ENCODE measurements at regions not wholly inside any gene's neighbourhood (a gene's known extent, or its start where the extent isn't known, plus 50 kb on each side); places are given as distances from the start of the nearest gene placed in this dataset.

DNA sequence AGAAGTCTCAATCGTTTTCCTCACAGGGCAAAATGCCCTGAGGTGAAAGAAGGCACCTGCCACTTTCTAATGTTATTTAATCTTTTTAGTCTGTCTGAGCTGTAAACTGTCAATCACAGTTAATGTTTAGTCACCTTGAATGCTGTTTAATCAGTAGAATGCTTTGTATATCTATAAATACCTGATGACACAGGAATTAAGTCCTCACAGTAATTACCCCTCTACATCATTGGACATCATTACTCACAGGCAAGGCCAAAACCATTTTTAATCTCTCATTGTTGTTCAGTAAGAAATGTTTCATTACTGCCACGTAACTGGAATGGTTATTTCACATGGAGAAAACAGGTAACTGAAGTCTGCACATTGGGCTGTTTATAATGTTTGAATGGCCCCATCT lies 178.8 kb downstream of the EXOC5 start:
- WGBS, 2 experiments (ENCODE audit: insufficient coverage in 1 of 2, insufficient read length in 1 of 2), result 93 to 100% methylated on average over 1 to 2 of the region's 2 CpGs
- H3K4me3 Mint-ChIP-seq, result no peak overlapping the region

DNA sequence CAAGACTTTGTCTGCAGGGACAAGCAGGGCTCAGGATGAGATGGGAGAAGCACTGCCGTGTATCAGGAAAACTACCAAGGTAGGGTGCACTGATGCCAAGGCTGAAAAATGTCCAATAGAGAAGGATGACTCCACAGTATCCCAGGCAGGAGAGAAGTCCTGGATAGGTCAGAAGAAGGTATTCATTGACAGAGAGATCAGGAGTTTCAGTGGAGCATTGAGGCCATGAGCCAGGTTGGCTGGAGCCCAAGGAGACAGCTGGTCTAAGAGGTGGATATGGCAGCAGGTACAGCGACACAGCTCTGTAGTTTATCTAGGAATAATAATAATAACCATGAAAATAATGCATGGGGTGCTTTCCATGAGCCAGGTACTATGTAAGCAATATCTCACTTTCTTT lies 180.9 kb downstream of the EXOC5 start:
- Histone ChIP-seq H3K4me3 (ENCODE audit: low read length) (no peak overlapping the region), H3K9ac (ENCODE audit: extremely low read depth, low read length, poor library complexity, severe bottlenecking) (no peak overlapping the region), H3K36me3 (ENCODE audit: control insufficient read depth, insufficient read depth, low read length) (no peaks in the 10 kb centered on the region), H3K9me3 (ENCODE audit: control insufficient read depth, low read length) (no peaks in the 10 kb centered on the region), H3K27me3 (ENCODE audit: control insufficient read depth, insufficient read depth, low read length, poor library complexity, severe bottlenecking) (no peaks in the 10 kb centered on the region), H3K4me1 (ENCODE audit: control insufficient read depth, insufficient read depth, low read length) (no peaks in the 10 kb centered on the region), H3K27ac (ENCODE audit: low read depth, low read length) (no peak overlapping the region)
- DNase-seq, result no peak
- no peak overlapping the region for H3K4me3 Mint-ChIP-seq
- 92 to 94% methylated on average over 1 to 2 of the region's 2 CpGs for WGBS, 2 experiments (ENCODE audit: insufficient coverage in 1 of 2, insufficient read length in 1 of 2)
- H3K27me3 Mint-ChIP-seq (ENCODE audit: insufficient read depth), result no peaks in the 10 kb centered on the region
- no peak overlapping the region for H3K27ac Mint-ChIP-seq
- no peaks in the 10 kb centered on the region for H3K9me3 Mint-ChIP-seq
- TF ChIP-seq, protein P1, sequence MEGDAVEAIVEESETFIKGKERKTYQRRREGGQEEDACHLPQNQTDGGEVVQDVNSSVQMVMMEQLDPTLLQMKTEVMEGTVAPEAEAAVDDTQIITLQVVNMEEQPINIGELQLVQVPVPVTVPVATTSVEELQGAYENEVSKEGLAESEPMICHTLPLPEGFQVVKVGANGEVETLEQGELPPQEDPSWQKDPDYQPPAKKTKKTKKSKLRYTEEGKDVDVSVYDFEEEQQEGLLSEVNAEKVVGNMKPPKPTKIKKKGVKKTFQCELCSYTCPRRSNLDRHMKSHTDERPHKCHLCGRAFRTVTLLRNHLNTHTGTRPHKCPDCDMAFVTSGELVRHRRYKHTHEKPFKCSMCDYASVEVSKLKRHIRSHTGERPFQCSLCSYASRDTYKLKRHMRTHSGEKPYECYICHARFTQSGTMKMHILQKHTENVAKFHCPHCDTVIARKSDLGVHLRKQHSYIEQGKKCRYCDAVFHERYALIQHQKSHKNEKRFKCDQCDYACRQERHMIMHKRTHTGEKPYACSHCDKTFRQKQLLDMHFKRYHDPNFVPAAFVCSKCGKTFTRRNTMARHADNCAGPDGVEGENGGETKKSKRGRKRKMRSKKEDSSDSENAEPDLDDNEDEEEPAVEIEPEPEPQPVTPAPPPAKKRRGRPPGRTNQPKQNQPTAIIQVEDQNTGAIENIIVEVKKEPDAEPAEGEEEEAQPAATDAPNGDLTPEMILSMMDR (conservative IDR thresholded peaks at IDR 0.05), result no peak
- no peaks in the 10 kb centered on the region for H3K4me1 Mint-ChIP-seq
- H3K36me3 Mint-ChIP-seq (ENCODE audit: low read depth), result peaks cover 6% of the 10 kb centered on the region

More for the DNA sequence above, 178.8 kb downstream of the EXOC5 start:
- Histone ChIP-seq H3K4me1 (ENCODE audit: control insufficient read depth, insufficient read depth, low read length) (no peaks in the 10 kb centered on the region), H3K27me3 (ENCODE audit: control insufficient read depth, insufficient read depth, low read length, poor library complexity, severe bottlenecking) (no peaks in the 10 kb centered on the region), H3K4me3 (ENCODE audit: low read length) (no peak overlapping the region), H3K27ac (ENCODE audit: low read depth, low read length) (no peak overlapping the region), H3K9me3 (ENCODE audit: control insufficient read depth, low read length) (peaks cover 10% of the 10 kb centered on the region), H3K36me3 (ENCODE audit: control insufficient read depth, insufficient read depth, low read length) (no peaks in the 10 kb centered on the region), H3K9ac (ENCODE audit: extremely low read depth, low read length, poor library complexity, severe bottlenecking) (no peak overlapping the region)
- no peaks in the 10 kb centered on the region for H3K27me3 Mint-ChIP-seq (ENCODE audit: insufficient read depth)
- DNase-seq, result no peak
- H3K27ac Mint-ChIP-seq, result no peak overlapping the region
- H3K9me3 Mint-ChIP-seq, result peaks cover 1% of the 10 kb centered on the region
- TF ChIP-seq, protein P1 (conservative IDR thresholded peaks at IDR 0.05), result no peak
- H3K36me3 Mint-ChIP-seq (ENCODE audit: low read depth), result peaks cover 8% of the 10 kb centered on the region
- no peaks in the 10 kb centered on the region for H3K4me1 Mint-ChIP-seq

GRCh38 chr14:57086271-57087162 lies 182.2 kb downstream of the EXOC5 start:
- H3K9me3 ChIP-seq (ENCODE audit: control insufficient read depth, low read length), result no peaks in the 10 kb centered on the region
- Mint-ChIP-seq H3K36me3 (ENCODE audit: low read depth) (peaks cover 6% of the 10 kb centered on the region), H3K27ac (no peak overlapping the region), H3K4me1 (peaks cover 3% of the 10 kb centered on the region), H3K9me3 (no peaks in the 10 kb centered on the region), H3K4me3 (no peak overlapping the region), H3K27me3 (ENCODE audit: insufficient read depth) (no peaks in the 10 kb centered on the region)
- TF ChIP-seq, protein P1 (conservative IDR thresholded peaks at IDR 0.05), result no peak
- H3K9ac ChIP-seq (ENCODE audit: extremely low read depth, low read length, poor library complexity, severe bottlenecking), result no peak overlapping the region
- no peak for DNase-seq
- no peaks in the 10 kb centered on the region for H3K27me3 ChIP-seq (ENCODE audit: control insufficient read depth, insufficient read depth, low read length, poor library complexity, severe bottlenecking)
- H3K4me3 ChIP-seq (ENCODE audit: low read length), result no peak overlapping the region
- H3K27ac ChIP-seq (ENCODE audit: low read depth, low read length), result no peak overlapping the region
- WGBS, 2 experiments (ENCODE audit: insufficient coverage in 1 of 2, insufficient read length in 1 of 2), result 77 to 94% methylated on average over 5 to 7 of the region's 7 CpGs
- H3K4me1 ChIP-seq (ENCODE audit: control insufficient read depth, insufficient read depth, low read length), result no peaks in the 10 kb centered on the region
- H3K36me3 ChIP-seq (ENCODE audit: control insufficient read depth, insufficient read depth, low read length), result no peaks in the 10 kb centered on the region
